Testis (tissue), 2 donors: ENCODE measurements at regions not wholly inside any gene's neighbourhood (a gene's known extent, or its start where the extent isn't known, plus 50 kb on each side); places are given as distances from the start of the nearest gene placed in this dataset.

ENCODE experiments used
- POLR2A ChIP-seq: fragments of 450-650 bp; IDR thresholded peaks from one replicate; pipeline ENCODE4 v1.6.1; 2017; ENCODE audit warnings: antibody characterized with exemption, mild to moderate bottlenecking, moderate library complexity
- TF ChIP-seq, protein P1 (sequence below), 3 experiments: fragments of 450-650 bp in 2 of 3; fragments of 200-600 bp in 1 of 3; sonication (generic) in 1 of 3; IDR thresholded peaks; one replicate each; pipeline ENCODE4 v1.5.1; 2016 to 2019; ENCODE audit warnings: antibody characterized with exemption in 3 of 3, mild to moderate bottlenecking in 2 of 3, moderate library complexity in 1 of 3

DNA sequence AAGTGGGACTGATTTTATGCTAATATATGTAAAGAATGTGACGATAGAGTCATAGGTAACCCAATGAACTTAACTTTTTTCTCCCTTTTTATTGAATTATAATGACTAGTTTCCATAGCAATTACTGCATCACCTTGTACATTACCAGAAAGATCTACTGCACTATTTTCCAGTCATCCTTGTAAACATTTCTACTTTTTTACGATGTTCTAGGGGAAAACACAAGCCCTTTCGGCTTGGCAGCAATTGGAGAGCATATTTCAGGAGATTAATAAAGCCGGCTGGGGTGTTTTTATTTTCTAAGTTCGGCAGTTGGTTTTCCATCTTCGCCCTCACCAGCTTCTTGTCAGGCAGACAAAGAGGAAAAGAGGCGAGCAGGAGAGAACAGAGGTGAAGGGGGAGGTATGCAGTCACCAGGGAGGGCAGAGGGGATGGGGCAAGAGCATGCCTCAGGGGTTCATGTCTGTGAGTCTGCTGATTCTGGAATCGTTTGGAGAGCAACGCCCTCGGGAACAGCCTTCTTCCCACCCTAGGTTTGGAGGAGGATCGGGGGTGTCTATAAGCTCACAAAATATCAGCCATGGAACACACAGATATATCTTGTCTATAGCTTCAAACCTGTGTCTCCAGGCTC, 476.4 kb downstream of the MIAT start:
- TF ChIP-seq, protein P1, sequence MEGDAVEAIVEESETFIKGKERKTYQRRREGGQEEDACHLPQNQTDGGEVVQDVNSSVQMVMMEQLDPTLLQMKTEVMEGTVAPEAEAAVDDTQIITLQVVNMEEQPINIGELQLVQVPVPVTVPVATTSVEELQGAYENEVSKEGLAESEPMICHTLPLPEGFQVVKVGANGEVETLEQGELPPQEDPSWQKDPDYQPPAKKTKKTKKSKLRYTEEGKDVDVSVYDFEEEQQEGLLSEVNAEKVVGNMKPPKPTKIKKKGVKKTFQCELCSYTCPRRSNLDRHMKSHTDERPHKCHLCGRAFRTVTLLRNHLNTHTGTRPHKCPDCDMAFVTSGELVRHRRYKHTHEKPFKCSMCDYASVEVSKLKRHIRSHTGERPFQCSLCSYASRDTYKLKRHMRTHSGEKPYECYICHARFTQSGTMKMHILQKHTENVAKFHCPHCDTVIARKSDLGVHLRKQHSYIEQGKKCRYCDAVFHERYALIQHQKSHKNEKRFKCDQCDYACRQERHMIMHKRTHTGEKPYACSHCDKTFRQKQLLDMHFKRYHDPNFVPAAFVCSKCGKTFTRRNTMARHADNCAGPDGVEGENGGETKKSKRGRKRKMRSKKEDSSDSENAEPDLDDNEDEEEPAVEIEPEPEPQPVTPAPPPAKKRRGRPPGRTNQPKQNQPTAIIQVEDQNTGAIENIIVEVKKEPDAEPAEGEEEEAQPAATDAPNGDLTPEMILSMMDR (IDR thresholded peaks at IDR 0.05) = no peak
- TF ChIP-seq POLR2A = no peak
